ENCODE measurements at regions not wholly inside any gene's neighbourhood (a gene's known extent, or its start where the extent isn't known, plus 50 kb on each side); places are given as distances from the start of the nearest gene placed in this dataset.

- no peak for DNase-seq (ENCODE audit: low spot score)
- TF ChIP-seq CTCF (IDR thresholded peaks at IDR 0.05) = no peak
- no peaks in the 10 kb centered on the region for H3K27me3 Mint-ChIP-seq (ENCODE audit: low read depth)
- no peak overlapping the region for H3K4me3 Mint-ChIP-seq (ENCODE audit: unreplicated experiment)
- H3K36me3 Mint-ChIP-seq (ENCODE audit: low read depth) = no peaks in the 10 kb centered on the region
- no peak overlapping the region for H3K27ac Mint-ChIP-seq (ENCODE audit: unreplicated experiment)
- peaks cover 38% of the 10 kb centered on the region for H3K9me3 Mint-ChIP-seq (ENCODE audit: low read depth)
- H3K4me1 Mint-ChIP-seq (ENCODE audit: low read depth) = no peaks in the 10 kb centered on the region
Measured at GRCh38 chr14:106838991-106839769, 1312.8 kb downstream of the TMEM121 start.

DNA sequence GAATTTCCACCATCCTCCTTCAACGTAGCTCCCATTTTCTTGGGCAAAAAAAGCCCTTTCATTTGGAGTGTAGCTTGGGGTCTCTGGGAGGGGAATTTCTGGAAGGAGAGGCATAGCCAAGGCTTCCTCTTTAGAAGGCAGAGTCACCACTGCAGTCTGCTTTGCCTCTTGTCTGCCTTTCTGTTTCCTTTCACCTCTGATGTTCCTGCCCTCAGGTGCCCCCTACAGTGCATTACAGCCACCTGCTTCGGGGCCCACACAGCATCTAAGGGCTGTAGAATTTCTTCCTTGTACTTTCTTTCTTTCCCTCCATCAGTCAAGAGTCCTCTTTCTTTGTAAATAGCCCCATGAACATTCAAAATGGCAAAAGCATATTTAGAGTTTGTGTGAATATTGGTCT lies 1313.9 kb downstream of the TMEM121 start:
- no peaks in the 10 kb centered on the region for H3K4me1 Mint-ChIP-seq (ENCODE audit: low read depth)

GRCh38 chr14:106840991-106841390 lies 1314.6 kb downstream of the TMEM121 start:
- TF ChIP-seq CTCF (IDR thresholded peaks at IDR 0.05) = no peak
- Mint-ChIP-seq H3K36me3 (ENCODE audit: low read depth) (no peaks in the 10 kb centered on the region), H3K27ac (ENCODE audit: unreplicated experiment) (no peak overlapping the region), H3K4me1 (ENCODE audit: low read depth) (peaks cover 1% of the 10 kb centered on the region), H3K9me3 (ENCODE audit: low read depth) (peaks cover 30% of the 10 kb centered on the region), H3K27me3 (ENCODE audit: low read depth) (no peaks in the 10 kb centered on the region), H3K4me3 (ENCODE audit: unreplicated experiment) (no peak overlapping the region)
- DNase-seq (ENCODE audit: low spot score) = no peak

More for the DNA sequence above, 1313.9 kb downstream of the TMEM121 start:
- Mint-ChIP-seq H3K9me3 (ENCODE audit: low read depth) (peaks cover 31% of the 10 kb centered on the region), H3K27ac (ENCODE audit: unreplicated experiment) (no peak overlapping the region), H3K4me3 (ENCODE audit: unreplicated experiment) (no peak overlapping the region), H3K36me3 (ENCODE audit: low read depth) (no peaks in the 10 kb centered on the region), H3K27me3 (ENCODE audit: low read depth) (no peaks in the 10 kb centered on the region)
- no peak for TF ChIP-seq CTCF (IDR thresholded peaks at IDR 0.05)
- no peak for DNase-seq (ENCODE audit: low spot score)

GRCh38 chr14:106841701-106842100 lies 1315.3 kb downstream of the TMEM121 start:
- Mint-ChIP-seq H3K4me3 (ENCODE audit: unreplicated experiment) (no peak overlapping the region), H3K27ac (ENCODE audit: unreplicated experiment) (no peak overlapping the region), H3K27me3 (ENCODE audit: low read depth) (no peaks in the 10 kb centered on the region), H3K4me1 (ENCODE audit: low read depth) (peaks cover 6% of the 10 kb centered on the region), H3K9me3 (ENCODE audit: low read depth) (peaks cover 30% of the 10 kb centered on the region), H3K36me3 (ENCODE audit: low read depth) (no peaks in the 10 kb centered on the region)
- no peak for DNase-seq (ENCODE audit: low spot score)
- TF ChIP-seq CTCF (IDR thresholded peaks at IDR 0.05) = no peak

- DNase-seq (ENCODE audit: low spot score) = no peak
- Mint-ChIP-seq H3K4me3 (ENCODE audit: unreplicated experiment) (no peak overlapping the region), H3K4me1 (ENCODE audit: low read depth) (peaks cover 6% of the 10 kb centered on the region), H3K36me3 (ENCODE audit: low read depth) (no peaks in the 10 kb centered on the region), H3K27me3 (ENCODE audit: low read depth) (no peaks in the 10 kb centered on the region), H3K27ac (ENCODE audit: unreplicated experiment) (no peak overlapping the region), H3K9me3 (ENCODE audit: low read depth) (peaks cover 31% of the 10 kb centered on the region)
- no peak for TF ChIP-seq CTCF (IDR thresholded peaks at IDR 0.05)
Measured at GRCh38 chr14:106842687-106843086, 1316.3 kb downstream of the TMEM121 start.

Data from chondrocyte (in vitro differentiated cells).